H1 (cell line): ENCODE measurements at regions not wholly inside any gene's neighbourhood (a gene's known extent, or its start where the extent isn't known, plus 50 kb on each side); places are given as distances from the start of the nearest gene placed in this dataset.

Experiments used
- CTCF ChIA-PET: fragments of 300-600 bp; sonication (Branson Sonifier 250); formaldehyde crosslinking; loops from one replicate; lab custom pipeline; 2021; ENCODE audit not compliant: partially characterized antibody; lab: Charles Lee
- POLR2A ChIA-PET: fragments of 300-600 bp; sonication (Branson Sonifier 250); formaldehyde crosslinking; loops from one replicate; lab custom pipeline; 2021; ENCODE audit warnings: inconsistent platforms; ENCODE audit not compliant: partially characterized antibody; lab: Charles Lee
- DNase-seq, 2 experiments: peaks; one replicate each; pipeline versions ENCODE4 v3.0.0 to v3.0.0-alpha.2; 2010 to 2022; ENCODE audit warnings: low spot score in 2 of 2, low read depth in 1 of 2, mixed read lengths in 1 of 2
- FAIRE-seq: peaks from 2 replicates; lab custom pipeline; 2011; peaks lifted over from hg19 to GRCh38; lab: Jason Lieb, UNC
- H2AFZ ChIP-seq: 2 replicates; pipeline ENCODE4 v1.8.1; 2012; ENCODE audit warnings: low read length, inconsistent platforms
- H2AK5ac ChIP-seq: 2 replicates; pipeline ENCODE4 v1.6.1; 2013; ENCODE audit warnings: low read depth, low read length
- H2BK120ac ChIP-seq: replicated peaks from 2 replicates; pipeline ENCODE3; 2013; ENCODE audit warnings: low read depth, low read length, inconsistent platforms
- H2BK12ac ChIP-seq: 2 replicates; pipeline ENCODE4 v1.6.1; 2013; ENCODE audit warnings: low read depth, low read length
- H2BK15ac ChIP-seq: 2 replicates; pipeline ENCODE4 v1.6.1; 2013; ENCODE audit warnings: low read length
- H2BK20ac ChIP-seq: 2 replicates; pipeline ENCODE4 v1.6.1; 2013; ENCODE audit warnings: low read length
- H2BK5ac ChIP-seq: 2 replicates; pipeline ENCODE4 v1.6.1; 2013; ENCODE audit warnings: low read depth, low read length
- H3K14ac ChIP-seq: 2 replicates; pipeline ENCODE4 v1.6.1; 2013; ENCODE audit warnings: inconsistent platforms; ENCODE audit not compliant: insufficient read length
- H3K18ac ChIP-seq: 2 replicates; pipeline ENCODE4 v1.6.1; 2013; ENCODE audit warnings: low read length; ENCODE audit errors: extremely low read depth
- H3K23ac ChIP-seq: 2 replicates; pipeline ENCODE4 v1.6.1; 2013; ENCODE audit warnings: inconsistent platforms; ENCODE audit not compliant: insufficient read length
- H3K23me2 ChIP-seq: 2 replicates; pipeline ENCODE4 v1.6.1; 2013; ENCODE audit warnings: low read depth, low read length
- H3K27ac ChIP-seq: 2 replicates; pipeline ENCODE4 v1.6.1; 2011; ENCODE audit warnings: low read depth, low read length, inconsistent platforms
- H3K27me3 ChIP-seq, 4 experiments: replicated peaks in 1 of 4; 1 replicate in 1 of 4; 2 replicates in 3 of 4; pipeline versions ENCODE4 v1.6.1 to v1.8.1; 2011 to 2013; ENCODE audit warnings: low read length in 3 of 4, mild to moderate bottlenecking in 3 of 4, inconsistent platforms in 2 of 4, mixed read lengths in 2 of 4, moderate library complexity in 1 of 4; ENCODE audit not compliant: control insufficient read depth in 3 of 4, insufficient read depth in 3 of 4; ENCODE audit errors: extremely low read depth in 1 of 4
- H3K36me3 ChIP-seq, 4 experiments: 2 replicates each; pipeline versions ENCODE4 v1.6.1 to v1.8.1; 2011 to 2013; ENCODE audit warnings: mild to moderate bottlenecking in 4 of 4, low read length in 3 of 4, moderate library complexity in 2 of 4, control low read depth in 1 of 4, inconsistent platforms in 1 of 4; ENCODE audit not compliant: insufficient read depth in 4 of 4, control insufficient read depth in 2 of 4
- H3K4ac ChIP-seq: replicated peaks from 2 replicates; pipeline ENCODE3; 2013; ENCODE audit warnings: low read length, low read depth, mixed read lengths, inconsistent platforms; ENCODE audit not compliant: insufficient read length
- H3K4me1 ChIP-seq, 4 experiments: replicated peaks in 1 of 4; 1 replicate in 1 of 4; 2 replicates in 3 of 4; pipeline versions ENCODE4 v1.6.1 to v1.8.1; 2011 to 2013; ENCODE audit warnings: low read length in 3 of 4, inconsistent platforms in 2 of 4, mixed read lengths in 1 of 4; ENCODE audit not compliant: insufficient read depth in 4 of 4, control insufficient read depth in 3 of 4
- H3K4me2 ChIP-seq, 2 experiments: 2 replicates each; pipeline versions ENCODE4 v1.6.1 to v1.8.1; 2011 to 2013; ENCODE audit warnings: low read depth in 2 of 2, low read length in 2 of 2, control low read depth in 1 of 2, inconsistent platforms in 1 of 2, mild to moderate bottlenecking in 1 of 2; ENCODE audit not compliant: insufficient read depth in 1 of 2
- H3K4me3 ChIP-seq, 4 experiments: fragments of 200-600, 300-600 bp in 1 of 4; sonication (generic), shearing (Covaris generic), sonication (Bioruptor Twin) in 1 of 4; 2 replicates each; pipeline versions ENCODE4 v1.5.1 to v1.8.1; 2011 to 2016; ENCODE audit warnings: low read length in 4 of 4, low read depth in 3 of 4, control low read depth in 2 of 4, inconsistent platforms in 2 of 4, mild to moderate bottlenecking in 2 of 4, mixed read lengths in 1 of 4, moderate library complexity in 1 of 4; ENCODE audit not compliant: insufficient read depth in 2 of 4; ENCODE audit errors: extremely low read depth in 1 of 4
- H3K56ac ChIP-seq: replicated peaks from 2 replicates; pipeline ENCODE3; 2013; ENCODE audit warnings: low read depth, mild to moderate bottlenecking, mixed read lengths, low read length, inconsistent platforms; ENCODE audit not compliant: insufficient read length
- H3K79me1 ChIP-seq: 2 replicates; pipeline ENCODE4 v1.6.1; 2013; ENCODE audit warnings: low read depth, low read length, control low read depth
- H3K79me2 ChIP-seq, 2 experiments: 2 replicates each; pipeline versions ENCODE4 v1.6.1 to v1.8.1; 2012 to 2013; ENCODE audit warnings: low read length in 2 of 2, mild to moderate bottlenecking in 2 of 2, inconsistent platforms in 1 of 2; ENCODE audit not compliant: insufficient read depth in 2 of 2, control insufficient read depth in 1 of 2
- H3K9ac ChIP-seq, 4 experiments: replicated peaks in 1 of 4; 1 replicate in 1 of 4; 2 replicates in 3 of 4; pipeline versions ENCODE4 v1.6.1 to v1.8.1; 2011 to 2013; ENCODE audit warnings: low read depth in 3 of 4, low read length in 3 of 4, control low read depth in 2 of 4, mild to moderate bottlenecking in 2 of 4, moderate library complexity in 2 of 4, inconsistent platforms in 1 of 4; ENCODE audit errors: extremely low read depth in 1 of 4
- H3K9me3 ChIP-seq, 2 experiments: 2 replicates each; pipeline versions ENCODE4 v1.6.1 to v1.8.1; 2012 to 2013; ENCODE audit warnings: mild to moderate bottlenecking in 2 of 2, moderate library complexity in 2 of 2, control low read depth in 1 of 2, inconsistent platforms in 1 of 2, low read depth in 1 of 2, low read length in 1 of 2, mixed read lengths in 1 of 2; ENCODE audit not compliant: insufficient read depth in 2 of 2
- H4K20me1 ChIP-seq, 2 experiments: replicated peaks in 1 of 2; 2 replicates each; pipeline versions ENCODE3 to v1.8.1; 2011 to 2013; ENCODE audit warnings: inconsistent platforms in 2 of 2, low read length in 2 of 2, mild to moderate bottlenecking in 1 of 2; ENCODE audit not compliant: insufficient read depth in 2 of 2, control insufficient read depth in 1 of 2
- H4K5ac ChIP-seq: 2 replicates; pipeline ENCODE4 v1.6.1; 2013; ENCODE audit warnings: low read length, low read depth, mixed read lengths, inconsistent platforms; ENCODE audit not compliant: insufficient read length
- H4K8ac ChIP-seq: 2 replicates; pipeline ENCODE4 v1.8.0; 2013; ENCODE audit warnings: mild to moderate bottlenecking, moderate library complexity, low read length, inconsistent platforms; ENCODE audit not compliant: insufficient read depth; ENCODE audit errors: extremely low read depth
- H4K91ac ChIP-seq: replicated peaks from 2 replicates; pipeline ENCODE3; 2013; ENCODE audit warnings: low read length, mixed read lengths, inconsistent platforms; ENCODE audit not compliant: insufficient read length
- MAFK ChIP-seq: IDR thresholded peaks from 2 replicates; pipeline ENCODE4 v1.6.1; 2012; ENCODE audit warnings: low read depth, mild to moderate bottlenecking, improper control_type of control experiment, low read length
- SUZ12 ChIP-seq: fragments of 200-600 bp; sonication (generic); IDR thresholded peaks from 2 replicates; pipeline ENCODE4 v1.6.1; 2012; ENCODE audit warnings: mild to moderate bottlenecking, inconsistent platforms, low read length, moderate library complexity, mixed read lengths
- WGBS, 2 experiments: shearing (Covaris generic) in 1 of 2; methylation state at CpG; one replicate each; pipeline versions ENCODE4 v1.1.6 to v1.1.7; 2013 to 2015; ENCODE audit warnings: low lambda C conversion rate in 2 of 2, mixed read lengths in 2 of 2, inconsistent platforms in 1 of 2, low coverage in 1 of 2, missing lambda C conversion rate in 1 of 2; ENCODE audit not compliant: insufficient replicate concordance in 2 of 2, insufficient coverage in 1 of 2, insufficient read length in 1 of 2; ENCODE audit errors: extremely low coverage in 1 of 2, missing lambda C conversion rate in 1 of 2; 5-methylcytosine and 5-hydroxymethylcytosine counted together

DNA sequence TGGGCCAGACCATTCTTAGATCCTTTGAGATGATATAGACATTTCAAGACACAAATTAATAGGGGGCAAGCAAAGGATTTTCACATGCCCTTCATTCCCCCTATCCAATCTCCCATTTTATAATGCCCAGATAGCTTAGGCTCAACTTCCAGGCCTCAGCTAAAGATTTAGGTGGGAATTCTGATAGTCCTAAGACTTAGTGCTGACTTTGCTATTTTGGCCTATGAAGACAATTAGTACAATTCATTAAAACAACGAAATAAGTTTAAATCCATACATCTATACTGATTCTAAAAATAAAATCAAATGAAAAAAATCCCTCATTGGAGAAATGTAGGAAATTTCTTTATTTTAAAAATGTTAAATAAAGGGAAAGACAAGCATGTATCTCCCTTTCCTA lies 259.5 kb downstream of the CBLN4 start:
- no peak overlapping the region for H3K27ac ChIP-seq
- 76% methylated on average over 1 of the region's 1 CpG; no CpG with 5 or more reads in 1 of the 2 experiments for WGBS, 2 experiments

More for the DNA sequence above, 259.5 kb downstream of the CBLN4 start:
- no peaks in the 10 kb centered on the region for H3K27me3 ChIP-seq
- H3K9me3 ChIP-seq, result no peaks in the 10 kb centered on the region
- no peak overlapping the region for H3K4ac ChIP-seq
- H3K9ac ChIP-seq, result no peak overlapping the region
- no peak overlapping the region for H3K56ac ChIP-seq
- H3K79me1 ChIP-seq, result no peaks in the 10 kb centered on the region
- H2BK12ac ChIP-seq, result no peak overlapping the region
- TF ChIP-seq MAFK (peak; percentile 59; the same call in 1 of the 2 replicates), SUZ12 (no peak)
- TF ChIP-seq, all 59 proteins: peak for 1
- H2AK5ac ChIP-seq, result no peak overlapping the region
- no peak overlapping the region for H3K18ac ChIP-seq
- no peaks in the 10 kb centered on the region for H3K23me2 ChIP-seq
- no peaks in the 10 kb centered on the region for H3K4me1 ChIP-seq
- H2BK120ac ChIP-seq, result no peak overlapping the region
- no peak overlapping the region for H2BK15ac ChIP-seq
- no peak overlapping the region for H3K23ac ChIP-seq
- CTCF ChIA-PET, result no interaction called here
- H2AFZ ChIP-seq, result no peak overlapping the region
- FAIRE-seq (no peak), DNase-seq (no peak)
- H2BK20ac ChIP-seq, result no peak overlapping the region
- POLR2A ChIA-PET, result no interaction called here
- no peak overlapping the region for H3K4me2 ChIP-seq
- no peak overlapping the region for H3K14ac ChIP-seq
- no peaks in the 10 kb centered on the region for H4K20me1 ChIP-seq
- H2BK5ac ChIP-seq, result no peak overlapping the region
- H4K5ac ChIP-seq, result no peak overlapping the region
- no peaks in the 10 kb centered on the region for H3K36me3 ChIP-seq
- H3K79me2 ChIP-seq, result no peaks in the 10 kb centered on the region
- no peak overlapping the region for H4K91ac ChIP-seq
- H3K4me3 ChIP-seq, result no peak overlapping the region
- no peak overlapping the region for H4K8ac ChIP-seq
